ENCODE measurements at regions not wholly inside any gene's neighbourhood (a gene's known extent, or its start where the extent isn't known, plus 50 kb on each side); places are given as distances from the start of the nearest gene placed in this dataset.

- H3K36me3 Mint-ChIP-seq (ENCODE audit: unreplicated experiment) = no peaks in the 10 kb centered on the region
- H3K27ac Mint-ChIP-seq (ENCODE audit: unreplicated experiment) = no peak overlapping the region
- peaks cover 1% of the 10 kb centered on the region for H3K27me3 Mint-ChIP-seq (ENCODE audit: unreplicated experiment)
- peaks cover 2% of the 10 kb centered on the region for H3K9me3 Mint-ChIP-seq (ENCODE audit: unreplicated experiment)
- no peak overlapping the region for H3K4me3 Mint-ChIP-seq (ENCODE audit: unreplicated experiment)
- H3K4me1 Mint-ChIP-seq (ENCODE audit: low read depth, unreplicated experiment) = no peaks in the 10 kb centered on the region
- no peak for DNase-seq
- TF ChIP-seq, protein P1, sequence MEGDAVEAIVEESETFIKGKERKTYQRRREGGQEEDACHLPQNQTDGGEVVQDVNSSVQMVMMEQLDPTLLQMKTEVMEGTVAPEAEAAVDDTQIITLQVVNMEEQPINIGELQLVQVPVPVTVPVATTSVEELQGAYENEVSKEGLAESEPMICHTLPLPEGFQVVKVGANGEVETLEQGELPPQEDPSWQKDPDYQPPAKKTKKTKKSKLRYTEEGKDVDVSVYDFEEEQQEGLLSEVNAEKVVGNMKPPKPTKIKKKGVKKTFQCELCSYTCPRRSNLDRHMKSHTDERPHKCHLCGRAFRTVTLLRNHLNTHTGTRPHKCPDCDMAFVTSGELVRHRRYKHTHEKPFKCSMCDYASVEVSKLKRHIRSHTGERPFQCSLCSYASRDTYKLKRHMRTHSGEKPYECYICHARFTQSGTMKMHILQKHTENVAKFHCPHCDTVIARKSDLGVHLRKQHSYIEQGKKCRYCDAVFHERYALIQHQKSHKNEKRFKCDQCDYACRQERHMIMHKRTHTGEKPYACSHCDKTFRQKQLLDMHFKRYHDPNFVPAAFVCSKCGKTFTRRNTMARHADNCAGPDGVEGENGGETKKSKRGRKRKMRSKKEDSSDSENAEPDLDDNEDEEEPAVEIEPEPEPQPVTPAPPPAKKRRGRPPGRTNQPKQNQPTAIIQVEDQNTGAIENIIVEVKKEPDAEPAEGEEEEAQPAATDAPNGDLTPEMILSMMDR (IDR thresholded peaks at IDR 0.05; ENCODE audit: partially characterized antibody, unreplicated experiment) = no peak
These were observed 435.7 kb downstream of the DIPK2A start for GRCh38 chr3:144407335-144407734.

DNA sequence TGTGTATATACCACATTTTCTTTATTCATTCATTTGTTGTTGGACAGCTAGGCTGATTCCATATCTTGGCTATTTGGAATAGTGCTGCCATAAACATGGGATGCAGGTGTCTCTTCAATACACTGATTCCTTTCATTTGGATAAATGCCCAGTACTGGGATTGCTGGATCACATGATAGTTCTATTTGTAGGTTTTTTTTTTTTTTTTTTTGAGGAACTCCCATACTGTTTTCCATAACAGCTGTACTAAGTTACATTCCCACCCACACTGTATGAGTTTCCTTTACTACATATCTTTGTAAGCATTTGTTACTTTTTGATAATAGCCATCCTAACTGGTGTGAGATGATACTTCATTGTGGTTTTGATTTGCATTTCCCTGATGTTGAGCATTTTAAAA, 437.7 kb downstream of the DIPK2A start:
- Mint-ChIP-seq H3K4me1 (ENCODE audit: low read depth, unreplicated experiment) (no peaks in the 10 kb centered on the region), H3K27ac (ENCODE audit: unreplicated experiment) (no peak overlapping the region), H3K4me3 (ENCODE audit: unreplicated experiment) (no peak overlapping the region), H3K36me3 (ENCODE audit: unreplicated experiment) (no peaks in the 10 kb centered on the region), H3K27me3 (ENCODE audit: unreplicated experiment) (peaks cover 1% of the 10 kb centered on the region), H3K9me3 (ENCODE audit: unreplicated experiment) (peaks cover 2% of the 10 kb centered on the region)
- TF ChIP-seq, protein P1 (IDR thresholded peaks at IDR 0.05; ENCODE audit: partially characterized antibody, unreplicated experiment) = no peak
- no peak for DNase-seq

GRCh38 chr3:144413068-144413467, 441.4 kb downstream of the DIPK2A start:
- Mint-ChIP-seq H3K27me3 (ENCODE audit: unreplicated experiment) (peaks cover 1% of the 10 kb centered on the region), H3K9me3 (ENCODE audit: unreplicated experiment) (peaks cover 2% of the 10 kb centered on the region), H3K36me3 (ENCODE audit: unreplicated experiment) (no peaks in the 10 kb centered on the region), H3K4me3 (ENCODE audit: unreplicated experiment) (no peak overlapping the region), H3K4me1 (ENCODE audit: low read depth, unreplicated experiment) (peaks cover 7% of the 10 kb centered on the region), H3K27ac (ENCODE audit: unreplicated experiment) (no peak overlapping the region)
- no peak for DNase-seq
- TF ChIP-seq, protein P1 (IDR thresholded peaks at IDR 0.05; ENCODE audit: partially characterized antibody, unreplicated experiment) = no peak

DNA sequence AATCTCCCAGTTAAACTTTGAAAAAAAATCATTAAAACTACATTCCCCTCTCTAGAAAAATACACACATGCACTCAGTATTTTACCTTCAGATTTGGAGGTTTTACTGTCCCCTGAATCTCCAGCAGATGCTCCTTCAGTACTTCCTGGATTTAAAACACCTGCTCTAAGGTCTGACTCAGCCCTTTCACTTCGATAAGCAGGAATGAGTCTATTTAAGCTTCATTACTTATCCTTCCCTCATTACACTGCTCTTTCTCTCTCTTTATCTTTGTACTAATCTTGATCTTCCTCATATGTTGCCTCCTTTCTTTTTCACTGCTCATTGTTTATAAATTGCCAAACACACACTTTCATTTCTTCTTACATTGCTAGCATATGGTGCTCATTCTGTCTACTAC, 443.9 kb downstream of the DIPK2A start:
- Mint-ChIP-seq H3K27ac (ENCODE audit: unreplicated experiment) (no peak overlapping the region), H3K4me1 (ENCODE audit: low read depth, unreplicated experiment) (peaks cover 7% of the 10 kb centered on the region), H3K4me3 (ENCODE audit: unreplicated experiment) (no peak overlapping the region), H3K27me3 (ENCODE audit: unreplicated experiment) (peaks cover 1% of the 10 kb centered on the region), H3K9me3 (ENCODE audit: unreplicated experiment) (peaks cover under 1% of the 10 kb centered on the region), H3K36me3 (ENCODE audit: unreplicated experiment) (no peaks in the 10 kb centered on the region)
- no peak for DNase-seq
- TF ChIP-seq, protein P1 (IDR thresholded peaks at IDR 0.05; ENCODE audit: partially characterized antibody, unreplicated experiment) = no peak

- H3K9me3 Mint-ChIP-seq (ENCODE audit: unreplicated experiment) = no peaks in the 10 kb centered on the region
- no peaks in the 10 kb centered on the region for H3K36me3 Mint-ChIP-seq (ENCODE audit: unreplicated experiment)
- no peaks in the 10 kb centered on the region for H3K4me1 Mint-ChIP-seq (ENCODE audit: low read depth, unreplicated experiment)
- H3K27me3 Mint-ChIP-seq (ENCODE audit: unreplicated experiment) = no peaks in the 10 kb centered on the region
- DNase-seq = no peak
- no peak overlapping the region for H3K27ac Mint-ChIP-seq (ENCODE audit: unreplicated experiment)
- H3K4me3 Mint-ChIP-seq (ENCODE audit: unreplicated experiment) = no peak overlapping the region
- TF ChIP-seq, protein P1 (IDR thresholded peaks at IDR 0.05; ENCODE audit: partially characterized antibody, unreplicated experiment) = no peak
These were observed 453.0 kb downstream of the DIPK2A start for GRCh38 chr3:144424606-144425005.

Measured in glutamatergic neuron (in vitro differentiated cells).